ENCODE measurements at regions not wholly inside any gene's neighbourhood (a gene's known extent, or its start where the extent isn't known, plus 50 kb on each side); places are given as distances from the start of the nearest gene placed in this dataset.

DNA sequence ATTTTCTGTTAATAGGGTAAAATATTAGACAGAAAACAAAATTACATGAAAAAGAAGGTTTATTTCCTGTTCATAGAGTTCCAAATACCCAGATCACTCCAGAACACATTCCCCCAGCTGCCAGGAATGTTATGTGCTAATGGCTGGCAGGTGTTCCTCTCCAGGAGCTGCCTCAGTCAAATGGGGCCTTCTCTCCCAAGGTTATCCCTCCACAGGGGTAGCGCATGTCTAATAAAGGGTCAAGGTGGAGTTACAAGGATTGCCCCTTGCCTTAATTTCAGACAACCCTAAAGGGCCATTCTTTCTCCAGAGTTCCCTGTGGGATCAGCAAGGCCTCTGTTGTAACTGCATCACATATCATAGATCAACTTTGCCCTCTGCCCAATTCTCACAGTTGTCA lies 148.6 kb upstream of the PLPPR1 start:
- Histone ChIP-seq H2AFZ (ENCODE audit: low read depth) (no peak overlapping the region), H3K27me3 (ENCODE audit: insufficient read depth, low read depth) (no peaks in the 10 kb centered on the region), H4K20me1 (ENCODE audit: insufficient read depth) (no peaks in the 10 kb centered on the region), H3K4me2 (no peak overlapping the region), H3K9ac (no peak overlapping the region), H3K36me3 (ENCODE audit: insufficient read depth) (no peaks in the 10 kb centered on the region), H3K4me3 (IDR thresholded peaks at IDR 0.05; ENCODE audit: insufficient read depth, low read depth, low read length) (no peak overlapping the region), H3K79me2 (ENCODE audit: insufficient read depth, low read depth) (no peaks in the 10 kb centered on the region), H3K27ac (no peak overlapping the region), H3K4me1 (ENCODE audit: low read depth, poor library complexity, severe bottlenecking) (no peaks in the 10 kb centered on the region)
- TF ChIP-seq, protein P1, sequence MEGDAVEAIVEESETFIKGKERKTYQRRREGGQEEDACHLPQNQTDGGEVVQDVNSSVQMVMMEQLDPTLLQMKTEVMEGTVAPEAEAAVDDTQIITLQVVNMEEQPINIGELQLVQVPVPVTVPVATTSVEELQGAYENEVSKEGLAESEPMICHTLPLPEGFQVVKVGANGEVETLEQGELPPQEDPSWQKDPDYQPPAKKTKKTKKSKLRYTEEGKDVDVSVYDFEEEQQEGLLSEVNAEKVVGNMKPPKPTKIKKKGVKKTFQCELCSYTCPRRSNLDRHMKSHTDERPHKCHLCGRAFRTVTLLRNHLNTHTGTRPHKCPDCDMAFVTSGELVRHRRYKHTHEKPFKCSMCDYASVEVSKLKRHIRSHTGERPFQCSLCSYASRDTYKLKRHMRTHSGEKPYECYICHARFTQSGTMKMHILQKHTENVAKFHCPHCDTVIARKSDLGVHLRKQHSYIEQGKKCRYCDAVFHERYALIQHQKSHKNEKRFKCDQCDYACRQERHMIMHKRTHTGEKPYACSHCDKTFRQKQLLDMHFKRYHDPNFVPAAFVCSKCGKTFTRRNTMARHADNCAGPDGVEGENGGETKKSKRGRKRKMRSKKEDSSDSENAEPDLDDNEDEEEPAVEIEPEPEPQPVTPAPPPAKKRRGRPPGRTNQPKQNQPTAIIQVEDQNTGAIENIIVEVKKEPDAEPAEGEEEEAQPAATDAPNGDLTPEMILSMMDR (conservative IDR thresholded peaks at IDR 0.05; ENCODE audit: low read depth, low read length): no peak

DNA sequence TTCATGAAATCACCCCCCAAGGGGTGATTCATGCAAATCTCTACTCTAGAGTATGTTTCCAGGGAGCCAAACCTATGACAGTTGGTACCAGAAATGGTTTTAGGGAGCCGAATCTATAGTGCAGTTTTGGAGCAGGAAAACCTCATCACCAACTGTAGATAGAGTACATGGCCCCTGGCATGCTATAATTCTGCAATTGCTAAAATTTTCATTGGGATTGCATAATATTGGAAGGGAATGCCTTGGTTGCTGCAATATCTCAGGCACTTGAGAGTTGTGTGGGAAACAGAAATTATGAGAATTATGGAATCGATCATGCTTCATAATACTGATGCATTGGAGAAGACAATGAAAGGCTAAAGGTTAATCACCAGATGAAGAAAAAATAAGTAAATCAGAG lies 148.2 kb upstream of the PLPPR1 start:
- TF ChIP-seq, protein P1 (conservative IDR thresholded peaks at IDR 0.05; ENCODE audit: low read depth, low read length): no peak
- no peak overlapping the region for H3K27ac ChIP-seq
- H3K36me3 ChIP-seq (ENCODE audit: insufficient read depth): no peaks in the 10 kb centered on the region
- no peak overlapping the region for H3K4me3 ChIP-seq (IDR thresholded peaks at IDR 0.05; ENCODE audit: insufficient read depth, low read depth, low read length)
- no peak overlapping the region for H2AFZ ChIP-seq (ENCODE audit: low read depth)
- H3K27me3 ChIP-seq (ENCODE audit: insufficient read depth, low read depth): no peaks in the 10 kb centered on the region
- H3K79me2 ChIP-seq (ENCODE audit: insufficient read depth, low read depth): no peaks in the 10 kb centered on the region
- H3K9ac ChIP-seq: no peak overlapping the region
- H3K4me2 ChIP-seq: no peak overlapping the region
- H3K4me1 ChIP-seq (ENCODE audit: low read depth, poor library complexity, severe bottlenecking): no peaks in the 10 kb centered on the region
- H4K20me1 ChIP-seq (ENCODE audit: insufficient read depth): no peaks in the 10 kb centered on the region

DNA sequence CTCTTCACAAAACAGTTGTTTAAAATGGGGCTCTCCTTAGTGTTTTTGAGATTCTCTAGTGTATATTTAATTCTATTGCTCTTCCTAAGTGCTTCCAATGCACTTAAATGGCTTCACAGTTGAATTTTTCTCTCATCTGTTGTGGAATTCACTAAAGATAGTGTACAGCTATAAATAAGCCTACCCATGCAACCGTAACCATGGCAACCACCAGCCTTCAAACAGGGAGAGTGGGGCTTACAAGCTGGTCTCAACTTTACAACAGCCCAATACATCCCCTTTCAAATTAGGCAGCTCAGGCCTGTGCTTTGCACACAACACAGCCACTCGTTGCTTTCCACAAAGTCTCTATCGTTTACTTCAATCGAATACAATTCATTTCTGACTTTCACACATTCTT lies 144.0 kb upstream of the PLPPR1 start:
- H2AFZ ChIP-seq (ENCODE audit: low read depth): no peak overlapping the region
- no peak overlapping the region for H3K4me2 ChIP-seq
- no peaks in the 10 kb centered on the region for H3K36me3 ChIP-seq (ENCODE audit: insufficient read depth)
- no peaks in the 10 kb centered on the region for H3K27me3 ChIP-seq (ENCODE audit: insufficient read depth, low read depth)
- no peak overlapping the region for H3K27ac ChIP-seq
- TF ChIP-seq, protein P1 (conservative IDR thresholded peaks at IDR 0.05; ENCODE audit: low read depth, low read length): no peak
- H3K4me3 ChIP-seq (IDR thresholded peaks at IDR 0.05; ENCODE audit: insufficient read depth, low read depth, low read length): no peak overlapping the region
- H3K79me2 ChIP-seq (ENCODE audit: insufficient read depth, low read depth): no peaks in the 10 kb centered on the region
- H4K20me1 ChIP-seq (ENCODE audit: insufficient read depth): no peaks in the 10 kb centered on the region
- no peaks in the 10 kb centered on the region for H3K4me1 ChIP-seq (ENCODE audit: low read depth, poor library complexity, severe bottlenecking)
- no peak overlapping the region for H3K9ac ChIP-seq

DNA sequence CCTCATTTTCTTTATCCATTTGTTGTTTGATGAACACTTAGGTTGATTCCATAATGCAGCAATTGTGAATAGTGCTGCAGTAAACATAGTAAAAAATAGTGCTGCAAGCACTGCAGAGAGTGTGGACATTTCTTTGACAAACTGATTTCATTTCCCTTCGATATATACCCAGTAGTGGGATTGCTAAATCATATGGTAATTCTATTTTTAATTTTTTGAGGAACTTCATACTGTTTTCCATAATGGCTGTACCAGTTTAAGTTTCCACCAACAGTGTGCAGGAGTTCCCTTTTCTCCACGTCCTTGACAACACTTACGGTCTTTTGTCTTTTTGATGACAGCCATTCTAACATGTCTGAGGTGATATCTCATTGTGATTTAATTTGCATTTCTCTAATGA lies 138.2 kb upstream of the PLPPR1 start:
- Histone ChIP-seq H3K4me1 (ENCODE audit: low read depth, poor library complexity, severe bottlenecking) (no peaks in the 10 kb centered on the region), H3K79me2 (ENCODE audit: insufficient read depth, low read depth) (no peaks in the 10 kb centered on the region), H3K9ac (no peak overlapping the region), H3K4me3 (IDR thresholded peaks at IDR 0.05; ENCODE audit: insufficient read depth, low read depth, low read length) (no peak overlapping the region), H3K27me3 (ENCODE audit: insufficient read depth, low read depth) (no peaks in the 10 kb centered on the region), H2AFZ (ENCODE audit: low read depth) (no peak overlapping the region), H4K20me1 (ENCODE audit: insufficient read depth) (no peaks in the 10 kb centered on the region), H3K36me3 (ENCODE audit: insufficient read depth) (no peaks in the 10 kb centered on the region), H3K27ac (no peak overlapping the region), H3K4me2 (no peak overlapping the region)
- TF ChIP-seq, protein P1 (conservative IDR thresholded peaks at IDR 0.05; ENCODE audit: low read depth, low read length): no peak

Measured in KMS-11 (cell line).